KMS-11 (cell line): ENCODE measurements at regions not wholly inside any gene's neighbourhood (a gene's known extent, or its start where the extent isn't known, plus 50 kb on each side); places are given as distances from the start of the nearest gene placed in this dataset.

ENCODE experiments used
- H2AFZ ChIP-seq: fragments of 200-600 bp; sonication (generic); 2 replicates; pipeline ENCODE4 v1.6.1; 2016; ENCODE audit warnings: antibody characterized with exemption, mixed run types, low read depth
- H3K27ac ChIP-seq: fragments of 200-600 bp; sonication (generic); 2 replicates; pipeline ENCODE4 v1.6.1; 2016; ENCODE audit warnings: mild to moderate bottlenecking, mixed run types
- H3K27me3 ChIP-seq: fragments of 200-600 bp; sonication (generic); 2 replicates; pipeline ENCODE4 v1.6.1; 2017; ENCODE audit warnings: mild to moderate bottlenecking, low read depth, mixed run types, moderate library complexity; ENCODE audit not compliant: insufficient read depth
- H3K36me3 ChIP-seq: fragments of 200-600 bp; sonication (generic); 2 replicates; pipeline ENCODE4 v1.6.1; 2017; ENCODE audit warnings: mild to moderate bottlenecking, mixed run types; ENCODE audit not compliant: insufficient read depth
- H3K4me1 ChIP-seq: fragments of 200-600 bp; sonication (generic); 2 replicates; pipeline ENCODE4 v1.6.1; 2016; ENCODE audit warnings: mild to moderate bottlenecking, low read depth, mixed run types; ENCODE audit not compliant: poor library complexity, severe bottlenecking
- H3K4me2 ChIP-seq: fragments of 200-600 bp; sonication (generic); 2 replicates; pipeline ENCODE4 v1.7.0; 2016; ENCODE audit warnings: mild to moderate bottlenecking, mixed run types
- H3K4me3 ChIP-seq: fragments of 200-600 bp; sonication (generic); IDR thresholded peaks from 2 replicates; pipeline ENCODE4 v1.6.1; 2017; ENCODE audit warnings: low read depth, low read length, mixed read lengths; ENCODE audit not compliant: insufficient read depth
- H3K79me2 ChIP-seq: fragments of 200-600 bp; sonication (generic); 2 replicates; pipeline ENCODE4 v1.6.1; 2016; ENCODE audit warnings: low read depth, mixed run types; ENCODE audit not compliant: insufficient read depth
- H3K9ac ChIP-seq: fragments of 200-600 bp; sonication (generic); 2 replicates; pipeline ENCODE4 v1.6.1; 2016; ENCODE audit warnings: mild to moderate bottlenecking, mixed run types
- H4K20me1 ChIP-seq: fragments of 200-600 bp; sonication (generic); 2 replicates; pipeline ENCODE4 v1.6.1; 2016; ENCODE audit warnings: mild to moderate bottlenecking, mixed run types; ENCODE audit not compliant: insufficient read depth
- CTCF ChIP-seq: fragments of 200-600 bp; sonication (generic); conservative IDR thresholded peaks from 2 replicates; pipeline ENCODE4 v1.6.1; 2017; ENCODE audit warnings: low read depth, mild to moderate bottlenecking, antibody characterized with exemption, low read length, moderate library complexity, mixed read lengths

GRCh38 chr3:43919029-43919428 is 228.3 kb downstream of the ABHD5 start:
- H4K20me1 ChIP-seq, result no peaks in the 10 kb centered on the region
- no peaks in the 10 kb centered on the region for H3K4me1 ChIP-seq
- no peaks in the 10 kb centered on the region for H3K27me3 ChIP-seq
- H3K36me3 ChIP-seq, result no peaks in the 10 kb centered on the region
- H3K4me3 ChIP-seq, result no peak overlapping the region
- H3K27ac ChIP-seq, result no peak overlapping the region
- TF ChIP-seq CTCF, result no peak
- H3K4me2 ChIP-seq, result no peak overlapping the region
- H3K9ac ChIP-seq, result no peak overlapping the region
- H2AFZ ChIP-seq, result no peak overlapping the region
- H3K79me2 ChIP-seq, result no peaks in the 10 kb centered on the region

- H4K20me1 ChIP-seq, result no peaks in the 10 kb centered on the region
- no peak overlapping the region for H3K4me3 ChIP-seq
- H3K36me3 ChIP-seq, result no peaks in the 10 kb centered on the region
- no peak overlapping the region for H3K4me2 ChIP-seq
- H3K79me2 ChIP-seq, result no peaks in the 10 kb centered on the region
- no peaks in the 10 kb centered on the region for H3K27me3 ChIP-seq
- no peaks in the 10 kb centered on the region for H3K4me1 ChIP-seq
- no peak overlapping the region for H3K27ac ChIP-seq
- no peak for TF ChIP-seq CTCF
- no peak overlapping the region for H2AFZ ChIP-seq
- H3K9ac ChIP-seq, result no peak overlapping the region
Observed at GRCh38 chr3:43921056-43921648, 230.4 kb downstream of the ABHD5 start.

GRCh38 chr3:43922374-43922773 is 231.6 kb downstream of the ABHD5 start:
- Histone ChIP-seq H3K4me2 (no peak overlapping the region), H3K9ac (no peak overlapping the region), H3K27me3 (no peaks in the 10 kb centered on the region), H3K79me2 (no peaks in the 10 kb centered on the region), H2AFZ (no peak overlapping the region), H3K4me3 (no peak overlapping the region), H3K4me1 (no peaks in the 10 kb centered on the region), H3K27ac (no peak overlapping the region), H4K20me1 (no peaks in the 10 kb centered on the region), H3K36me3 (no peaks in the 10 kb centered on the region)
- TF ChIP-seq CTCF, result no peak

- no peak for TF ChIP-seq CTCF
- no peak overlapping the region for H3K9ac ChIP-seq
- H3K4me2 ChIP-seq, result no peak overlapping the region
- H2AFZ ChIP-seq, result no peak overlapping the region
- H4K20me1 ChIP-seq, result no peaks in the 10 kb centered on the region
- H3K4me1 ChIP-seq, result no peaks in the 10 kb centered on the region
- H3K27me3 ChIP-seq, result no peaks in the 10 kb centered on the region
- H3K27ac ChIP-seq, result no peak overlapping the region
- no peaks in the 10 kb centered on the region for H3K79me2 ChIP-seq
- H3K36me3 ChIP-seq, result no peaks in the 10 kb centered on the region
- H3K4me3 ChIP-seq, result no peak overlapping the region
Observed at GRCh38 chr3:43923104-43923882, 232.6 kb downstream of the ABHD5 start.
